IPS-15b (cell line): ENCODE measurements at regions not wholly inside any gene's neighbourhood (a gene's known extent, or its start where the extent isn't known, plus 50 kb on each side); places are given as distances from the start of the nearest gene placed in this dataset.

Experiments
- H3K27me3 ChIP-seq: one replicate; pipeline ENCODE4 v1.6.1; 2013; ENCODE audit warnings: low read length; ENCODE audit not compliant: control insufficient read depth, insufficient read depth
- H3K36me3 ChIP-seq: one replicate; pipeline ENCODE4 v1.6.1; 2013; ENCODE audit warnings: low read length; ENCODE audit not compliant: control insufficient read depth, insufficient read depth
- H3K4me1 ChIP-seq: one replicate; pipeline ENCODE4 v1.6.1; 2013; ENCODE audit warnings: mild to moderate bottlenecking, low read length; ENCODE audit not compliant: control insufficient read depth, insufficient read depth
- H3K4me3 ChIP-seq: one replicate; pipeline ENCODE4 v1.5.1; 2013; ENCODE audit warnings: low read depth, low read length
- H3K9ac ChIP-seq: one replicate; pipeline ENCODE4 v1.6.1; 2013; ENCODE audit warnings: low read depth, mild to moderate bottlenecking, low read length
- H3K9me3 ChIP-seq: one replicate; pipeline ENCODE4 v1.6.1; 2013; ENCODE audit warnings: mild to moderate bottlenecking, low read length; ENCODE audit not compliant: control insufficient read depth, insufficient read depth

DNA sequence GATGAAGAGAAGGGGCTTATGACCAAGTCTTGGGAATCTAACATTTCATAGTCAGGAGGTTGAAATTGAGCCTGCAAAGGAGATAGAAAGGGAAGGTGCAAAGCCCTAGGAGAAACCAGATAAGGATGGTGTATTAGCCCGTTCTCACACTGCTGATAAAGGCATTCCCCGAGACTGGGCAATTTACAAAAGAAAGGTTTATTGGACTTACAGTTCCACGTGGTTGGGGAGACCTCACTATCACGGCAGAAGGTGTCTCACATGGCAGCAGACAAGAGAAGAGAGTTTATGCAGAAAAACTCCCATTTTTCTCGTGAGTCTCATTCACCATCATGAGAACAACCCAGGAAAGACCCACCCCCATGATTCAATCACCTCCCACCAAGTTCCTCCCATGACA is 129.5 kb upstream of the LNX1 start:
- H3K27me3 ChIP-seq, result no peaks in the 10 kb centered on the region
- no peaks in the 10 kb centered on the region for H3K36me3 ChIP-seq
- H3K9me3 ChIP-seq, result no peaks in the 10 kb centered on the region
- H3K9ac ChIP-seq, result no peak overlapping the region
- H3K4me3 ChIP-seq, result no peak overlapping the region
- H3K4me1 ChIP-seq, result no peaks in the 10 kb centered on the region

GRCh38 chr4:53717064-53717549 is 125.8 kb upstream of the LNX1 start:
- H3K9me3 ChIP-seq, result no peaks in the 10 kb centered on the region
- H3K9ac ChIP-seq, result no peak overlapping the region
- H3K4me1 ChIP-seq, result no peaks in the 10 kb centered on the region
- H3K4me3 ChIP-seq, result no peak overlapping the region
- H3K27me3 ChIP-seq, result no peaks in the 10 kb centered on the region
- no peaks in the 10 kb centered on the region for H3K36me3 ChIP-seq

DNA sequence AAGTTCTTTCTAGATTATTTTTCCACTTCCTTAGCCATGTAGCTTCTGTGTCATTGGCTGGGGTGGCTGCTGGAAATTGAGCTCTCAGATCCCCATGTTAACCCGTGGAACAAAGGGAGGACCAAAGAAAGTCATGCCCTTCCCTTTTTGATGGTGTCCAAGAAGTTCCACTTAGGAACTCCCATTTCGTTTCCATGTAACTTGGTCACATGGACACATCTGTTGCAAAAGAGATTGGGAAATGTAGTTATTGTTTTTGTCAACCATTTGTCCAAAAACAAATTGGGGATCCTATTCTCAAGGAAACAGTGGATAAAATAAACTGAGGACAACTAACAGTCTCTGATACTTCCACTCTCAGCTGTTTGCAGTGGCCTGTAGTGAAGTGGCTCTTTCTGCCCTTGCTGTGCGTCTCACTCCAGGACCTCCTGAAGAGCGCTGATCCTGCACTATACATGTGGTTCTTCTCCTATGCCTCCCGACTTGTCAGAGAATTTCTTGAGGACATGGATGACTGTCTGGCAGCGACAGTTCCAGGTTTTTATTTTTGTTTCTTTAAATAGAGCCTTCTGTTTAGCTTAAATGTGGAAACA is 125.3 kb upstream of the LNX1 start:
- H3K27me3 ChIP-seq, result no peaks in the 10 kb centered on the region
- no peak overlapping the region for H3K9ac ChIP-seq
- no peaks in the 10 kb centered on the region for H3K36me3 ChIP-seq
- H3K9me3 ChIP-seq, result no peaks in the 10 kb centered on the region
- no peaks in the 10 kb centered on the region for H3K4me1 ChIP-seq
- no peak overlapping the region for H3K4me3 ChIP-seq

- no peaks in the 10 kb centered on the region for H3K9me3 ChIP-seq
- no peak overlapping the region for H3K9ac ChIP-seq
- no peaks in the 10 kb centered on the region for H3K4me1 ChIP-seq
- H3K4me3 ChIP-seq, result no peak overlapping the region
- H3K36me3 ChIP-seq, result no peaks in the 10 kb centered on the region
- no peaks in the 10 kb centered on the region for H3K27me3 ChIP-seq
Observed at GRCh38 chr4:53716011-53716410, 124.7 kb upstream of the LNX1 start.

GRCh38 chr4:53714236-53715140 is 123.2 kb upstream of the LNX1 start:
- H3K9me3 ChIP-seq, result no peaks in the 10 kb centered on the region
- H3K27me3 ChIP-seq, result no peaks in the 10 kb centered on the region
- no peak overlapping the region for H3K4me3 ChIP-seq
- no peaks in the 10 kb centered on the region for H3K36me3 ChIP-seq
- H3K9ac ChIP-seq, result no peak overlapping the region
- H3K4me1 ChIP-seq, result no peaks in the 10 kb centered on the region

GRCh38 chr4:53713767-53714166 is 122.5 kb upstream of the LNX1 start:
- Histone ChIP-seq H3K4me1 (no peaks in the 10 kb centered on the region), H3K9me3 (no peaks in the 10 kb centered on the region), H3K27me3 (no peaks in the 10 kb centered on the region), H3K4me3 (no peak overlapping the region), H3K9ac (no peak overlapping the region), H3K36me3 (no peaks in the 10 kb centered on the region)

GRCh38 chr4:53713296-53713695 is 122.0 kb upstream of the LNX1 start:
- Histone ChIP-seq H3K27me3 (no peaks in the 10 kb centered on the region), H3K36me3 (no peaks in the 10 kb centered on the region), H3K9me3 (no peaks in the 10 kb centered on the region), H3K4me1 (no peaks in the 10 kb centered on the region), H3K4me3 (no peak overlapping the region), H3K9ac (no peak overlapping the region)

DNA sequence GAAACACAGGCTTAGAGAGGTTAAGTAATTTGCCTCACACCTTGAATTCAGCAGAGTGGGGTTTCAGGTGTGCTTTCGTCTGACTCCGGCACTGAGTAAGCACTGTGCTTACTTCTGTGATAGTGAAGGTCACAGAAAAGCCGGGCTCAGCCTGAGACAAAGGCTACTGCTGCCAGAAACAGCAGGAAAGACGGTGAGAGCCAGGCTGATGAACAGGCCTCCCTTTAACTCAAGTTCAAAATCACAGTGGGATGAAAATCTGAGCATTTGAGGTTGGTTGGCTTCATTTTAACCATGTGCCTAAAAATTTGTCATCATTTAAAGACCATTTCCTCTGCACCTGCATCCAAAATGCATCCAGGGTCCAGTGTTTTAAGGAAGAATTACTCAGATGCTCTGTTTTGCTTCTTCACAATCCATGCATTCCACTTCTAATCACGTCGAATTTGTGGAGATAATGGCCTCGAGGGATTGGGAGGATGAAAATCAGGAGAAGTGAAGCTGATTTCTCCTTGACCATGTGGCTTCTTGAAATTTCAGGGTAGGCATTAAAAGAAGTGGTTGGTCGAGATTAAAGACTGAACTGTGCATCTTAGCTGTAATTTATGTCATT is 121.2 kb upstream of the LNX1 start:
- Histone ChIP-seq H3K36me3 (no peaks in the 10 kb centered on the region), H3K27me3 (no peaks in the 10 kb centered on the region), H3K4me3 (no peak overlapping the region), H3K9me3 (no peaks in the 10 kb centered on the region), H3K4me1 (no peaks in the 10 kb centered on the region), H3K9ac (no peak overlapping the region)

DNA sequence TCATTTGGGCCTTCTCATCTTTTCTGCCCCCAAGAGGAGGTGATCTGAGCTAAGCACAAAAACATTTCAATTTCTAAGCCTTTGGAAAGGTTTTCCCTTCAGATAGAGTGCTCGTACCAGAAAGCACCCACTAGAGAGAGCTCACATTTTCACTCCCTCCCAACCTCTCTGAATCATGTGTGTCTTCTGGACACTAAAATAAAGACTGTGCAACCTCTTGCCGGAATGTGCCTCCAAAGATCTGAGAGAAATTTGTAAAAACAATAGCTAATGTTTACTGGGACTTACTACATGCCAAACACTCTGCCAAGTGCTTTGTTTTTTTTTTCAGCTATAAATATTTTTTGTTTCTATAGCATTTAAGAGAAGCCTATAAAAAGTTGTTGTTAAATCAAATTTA is 120.6 kb upstream of the LNX1 start:
- no peaks in the 10 kb centered on the region for H3K36me3 ChIP-seq
- no peaks in the 10 kb centered on the region for H3K4me1 ChIP-seq
- no peaks in the 10 kb centered on the region for H3K27me3 ChIP-seq
- no peaks in the 10 kb centered on the region for H3K9me3 ChIP-seq
- H3K9ac ChIP-seq, result no peak overlapping the region
- H3K4me3 ChIP-seq, result no peak overlapping the region

DNA sequence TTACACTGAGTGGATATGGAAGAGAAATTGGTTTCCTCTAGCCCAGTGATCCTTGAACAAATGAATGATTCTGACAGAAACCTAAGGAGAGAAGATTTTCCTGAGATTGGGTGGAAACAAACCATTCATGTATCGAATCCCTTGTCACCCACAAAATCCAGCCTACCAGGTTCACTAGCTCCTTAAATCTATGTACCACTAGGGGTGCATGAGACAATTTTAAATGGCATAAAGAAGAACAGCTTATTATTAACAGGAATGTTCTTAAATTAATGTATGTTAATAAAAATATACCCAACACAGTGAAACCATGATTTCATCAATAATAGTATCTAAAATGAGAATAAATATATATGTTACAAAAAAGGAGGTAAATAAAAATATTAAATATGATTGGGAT is 118.4 kb upstream of the LNX1 start:
- Histone ChIP-seq H3K9ac (no peak overlapping the region), H3K4me1 (no peaks in the 10 kb centered on the region), H3K36me3 (no peaks in the 10 kb centered on the region), H3K27me3 (no peaks in the 10 kb centered on the region), H3K4me3 (no peak overlapping the region), H3K9me3 (no peaks in the 10 kb centered on the region)

DNA sequence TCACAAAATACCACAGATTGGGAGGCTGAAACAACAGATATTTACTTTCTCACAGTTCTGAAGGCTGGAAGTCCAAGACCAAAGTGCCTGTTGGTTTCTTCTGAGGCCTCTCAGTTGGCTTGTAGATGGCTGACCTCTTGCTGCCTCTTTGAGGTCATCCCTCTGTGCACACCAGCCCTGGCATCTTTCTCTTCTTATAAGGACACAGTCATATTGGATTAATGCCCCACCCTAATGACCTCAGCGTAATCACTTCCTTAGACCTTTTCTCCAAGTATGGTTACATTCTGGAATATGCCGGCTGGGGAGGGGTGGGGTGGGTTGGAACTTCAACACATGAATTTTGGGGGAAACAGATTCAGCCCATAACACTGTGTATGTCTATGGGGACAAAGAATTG is 116.2 kb upstream of the LNX1 start:
- no peaks in the 10 kb centered on the region for H3K36me3 ChIP-seq
- H3K27me3 ChIP-seq, result no peaks in the 10 kb centered on the region
- H3K9ac ChIP-seq, result no peak overlapping the region
- no peak overlapping the region for H3K4me3 ChIP-seq
- H3K4me1 ChIP-seq, result no peaks in the 10 kb centered on the region
- H3K9me3 ChIP-seq, result no peaks in the 10 kb centered on the region
